GM12892 (cell line): ENCODE measurements at regions not wholly inside any gene's neighbourhood (a gene's known extent, or its start where the extent isn't known, plus 50 kb on each side); places are given as distances from the start of the nearest gene placed in this dataset.

ENCODE experiments used
- POLR2A ChIP-seq: IDR thresholded peaks from 2 replicates; pipeline ENCODE4 v1.6.1; 2011; ENCODE audit warnings: low read depth, low read length, control low read depth
- POLR2AphosphoS5 ChIP-seq: IDR thresholded peaks from 2 replicates; pipeline ENCODE4 v1.6.1; 2011; ENCODE audit warnings: low read depth, low read length, control low read depth
- TAF1 ChIP-seq: IDR thresholded peaks from 2 replicates; pipeline ENCODE4 v1.6.1; 2011; ENCODE audit warnings: low read depth, mild to moderate bottlenecking, control low read depth, low read length, borderline replicate concordance

DNA sequence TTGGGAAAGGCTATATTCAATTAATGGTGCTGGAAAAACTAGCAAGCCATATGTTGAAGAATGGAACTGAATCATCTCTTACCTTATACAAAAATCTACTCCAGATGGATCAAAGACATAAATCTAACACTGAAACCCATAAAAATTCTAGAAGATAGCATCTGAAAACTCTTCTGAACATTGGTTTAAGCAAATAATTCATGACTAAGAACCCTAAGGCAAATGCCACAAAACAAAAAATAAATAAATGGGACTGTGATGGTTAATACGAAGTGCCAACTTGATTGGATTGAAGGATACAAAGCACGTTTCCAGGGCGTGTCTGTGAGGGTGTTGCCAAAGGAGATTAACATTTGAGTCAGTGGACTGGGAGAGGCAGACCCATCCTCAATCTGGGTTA, 1130.0 kb downstream of the DNAJB9 start:
- no peak for TF ChIP-seq POLR2A
- no peak for TF ChIP-seq POLR2AphosphoS5
- no peak for TF ChIP-seq TAF1
